K562 (cell line): ENCODE measurements at regions not wholly inside any gene's neighbourhood (a gene's known extent, or its start where the extent isn't known, plus 50 kb on each side); places are given as distances from the start of the nearest gene placed in this dataset.

Experiments used
- ATAC-seq: fragments of 200-7000 bp; cut with Tn5 transposase; 3 replicates; pipeline ENCODE4 v1.9.1; 2020; ENCODE audit warnings: moderate library complexity
- BruUV-seq: library from RNA; stranded (reverse); fragments of 400-500 nt; replicated peaks from 2 replicates; lab custom pipeline; 2021; lab: Mats Ljungman, UMichigan
- CTCF ChIA-PET: fragments of 300-600 bp; formaldehyde crosslinking; extraction: SDS; loops from one replicate; lab custom pipeline; 2021; ENCODE audit warnings: low intra/inter-chr PET ratio; lab: Yijun Ruan, JAX
- POLR2A ChIA-PET: fragments of 300-600, 350-650 bp; sonication (Branson Sonifier 250); formaldehyde crosslinking; extraction: SDS; loops from one replicate; lab custom pipeline; 2021; ENCODE audit warnings: antibody characterized with exemption, inconsistent platforms; lab: Yijun Ruan, JAX
- DNase-seq, 4 experiments: peaks; one replicate each; pipeline versions ENCODE4 v3.0.0 to v3.0.0-alpha.2; 2011 to 2018; ENCODE audit warnings: low spot score in 3 of 4, mixed read lengths in 3 of 4; ENCODE audit errors: extremely low read depth in 1 of 4
- FAIRE-seq: peaks from 2 replicates; lab custom pipeline; 2011; peaks lifted over from hg19 to GRCh38; lab: Jason Lieb, UNC
- H2AFZ ChIP-seq: 2 replicates; pipeline ENCODE4 v1.6.0; 2011; ENCODE audit warnings: low read depth, low read length, control low read depth, inconsistent platforms
- H3K27ac ChIP-seq: fragments of 200-600 bp; 3 replicates; pipeline ENCODE4 v1.8.0; 2011; ENCODE audit warnings: low read depth, mild to moderate bottlenecking, control low read depth, inconsistent platforms, low read length, moderate library complexity, mixed read lengths; ENCODE audit errors: extremely low read depth
- H3K27me3 ChIP-seq, 2 experiments: fragments of 300-600 bp in 1 of 2; 2 replicates in 1 of 2; 3 replicates in 1 of 2; pipeline versions ENCODE4 v1.6.0 to v1.8.0; 2011; ENCODE audit warnings: inconsistent platforms in 2 of 2, low read length in 2 of 2, mild to moderate bottlenecking in 1 of 2, mixed read lengths in 1 of 2, moderate library complexity in 1 of 2; ENCODE audit not compliant: control insufficient read depth in 2 of 2, insufficient read depth in 2 of 2
- H3K36me3 ChIP-seq: fragments of 300-600 bp; 3 replicates; pipeline ENCODE4 v1.8.0; 2011; ENCODE audit warnings: mild to moderate bottlenecking, low read length, inconsistent platforms; ENCODE audit not compliant: control insufficient read depth, insufficient read depth
- H3K4me1 ChIP-seq, 2 experiments: fragments of 200-600 bp in 1 of 2; replicated peaks in 1 of 2; 2 replicates in 1 of 2; 3 replicates in 1 of 2; pipeline versions ENCODE4 v1.5.1 to v1.8.0; 2011; ENCODE audit warnings: inconsistent platforms in 2 of 2, low read length in 2 of 2, mild to moderate bottlenecking in 1 of 2, mixed read lengths in 1 of 2, moderate library complexity in 1 of 2; ENCODE audit not compliant: control insufficient read depth in 2 of 2, insufficient read depth in 2 of 2
- H3K4me2 ChIP-seq: 2 replicates; pipeline ENCODE4 v1.6.1; 2011; ENCODE audit warnings: low read length, control low read depth, inconsistent platforms, mixed read lengths; ENCODE audit not compliant: insufficient read depth
- H3K4me3 ChIP-seq: fragments of 200-600 bp; sonication (generic), shearing (Covaris generic); 2 replicates; pipeline ENCODE4 v1.5.1; 2016; ENCODE audit warnings: control low read depth, inconsistent platforms
- H3K79me2 ChIP-seq: fragments of 200-600 bp; 3 replicates; pipeline ENCODE4 v1.8.0; 2011; ENCODE audit warnings: low read length, inconsistent platforms; ENCODE audit not compliant: control insufficient read depth, insufficient read depth
- H3K9ac ChIP-seq, 2 experiments: 2 replicates each; pipeline versions ENCODE4 v1.6.0 to v1.6.1; 2011; ENCODE audit warnings: low read depth in 2 of 2, low read length in 2 of 2, control low read depth in 1 of 2, inconsistent platforms in 1 of 2, mild to moderate bottlenecking in 1 of 2, mixed read lengths in 1 of 2; ENCODE audit not compliant: insufficient read depth in 1 of 2
- H3K9me1 ChIP-seq: one replicate; pipeline ENCODE4 v1.6.0; 2011; ENCODE audit warnings: inconsistent platforms, mild to moderate bottlenecking, low read length, moderate library complexity; ENCODE audit not compliant: control insufficient read depth, insufficient read depth
- H3K9me3 ChIP-seq: replicated peaks from 2 replicates; pipeline ENCODE4 v1.5.1; 2011; ENCODE audit warnings: low read depth, low read length, inconsistent platforms; ENCODE audit not compliant: control insufficient read depth, insufficient read depth
- H4K20me1 ChIP-seq: replicated peaks from 2 replicates; pipeline ENCODE4 v1.6.1; 2011; ENCODE audit warnings: low read length, inconsistent platforms, mixed read lengths; ENCODE audit not compliant: control insufficient read depth, insufficient read depth
- AFF4 ChIP-seq: sonication (generic); formaldehyde crosslinking; IDR thresholded peaks from 2 replicates; pipeline ENCODE4 v1.8.0; 2023; ENCODE audit warnings: mild to moderate bottlenecking, missing genetic modification reagents
- HSF4 ChIP-seq: fragments of 250-450 bp; sonication (Bioruptor Pico); IDR thresholded peaks from 2 replicates; pipeline ENCODE4 v2.1.2; 2022; ENCODE audit warnings: mild to moderate bottlenecking, moderate library complexity, borderline replicate concordance
- MITF ChIP-seq: IDR thresholded peaks from 2 replicates; pipeline ENCODE4 v1.6.1; 2014; ENCODE audit warnings: antibody characterized with exemption
- POLR2B ChIP-seq: fragments of 450-650 bp; IDR thresholded peaks from 2 replicates; pipeline ENCODE4 v1.6.1; 2018; ENCODE audit warnings: low read depth; ENCODE audit not compliant: partially characterized antibody
- RFX7 ChIP-seq: fragments of 250-450 bp; sonication (Bioruptor Pico); IDR thresholded peaks from 2 replicates; pipeline ENCODE4 v1.5.1; 2021; ENCODE audit warnings: mild to moderate bottlenecking
- SETDB1 ChIP-seq: IDR thresholded peaks from one replicate; pipeline ENCODE4 v1.6.1; 2012; ENCODE audit warnings: low read length, control low read depth, inconsistent platforms
- USF1 ChIP-seq: sonication (generic); formaldehyde crosslinking; IDR thresholded peaks from 2 replicates; pipeline ENCODE4 v1.9.0; 2022; ENCODE audit warnings: mild to moderate bottlenecking, missing genetic modification reagents
- WHSC1 ChIP-seq: IDR thresholded peaks from one replicate; pipeline ENCODE4 v1.6.1; 2012; ENCODE audit warnings: low read length, control low read depth, inconsistent platforms
- XRCC4 ChIP-seq: IDR thresholded peaks from one replicate; pipeline ENCODE4 v1.6.1; 2011; ENCODE audit not compliant: insufficient read depth, insufficient read length; ENCODE audit errors: extremely low read depth
- ZBTB11 ChIP-seq, 3 experiments: fragments of 200-800 bp in 1 of 3; fragments of 250-450 bp in 1 of 3; fragments of 450-650 bp in 1 of 3; sonication (Bioruptor Pico) in 1 of 3; sonication (Bioruptor generic) in 1 of 3; formaldehyde crosslinking in 1 of 3; IDR thresholded peaks; 2 replicates each; pipeline versions ENCODE4 v1.6.1 to v1.8.0; 2016 to 2022; ENCODE audit warnings: mild to moderate bottlenecking in 2 of 3, missing genetic modification characterization in 2 of 3, missing compliant biosample characterization in 1 of 3, moderate library complexity in 1 of 3
- ZNF780A ChIP-seq: fragments of 250-450 bp; sonication (Bioruptor Pico); IDR thresholded peaks from 2 replicates; pipeline ENCODE4 v1.5.0; 2021; ENCODE audit warnings: mild to moderate bottlenecking
- WGBS: fragments of 100-300 bp; shearing (Covaris generic); methylation state at CpG from one replicate; pipeline ENCODE4 v1.1.6; 2016; ENCODE audit warnings: low coverage, mixed read lengths; ENCODE audit not compliant: insufficient coverage; ENCODE audit errors: missing lambda C conversion rate; 5-methylcytosine and 5-hydroxymethylcytosine counted together
- in situ Hi-C: fragments of 300-500 bp; cut with MboI; formaldehyde crosslinking; loops from 4 replicates; pipeline ENCODE4 v1.15.0; 2018; ENCODE audit warnings: inconsistent platforms, mixed read lengths
- intact Hi-C: fragments of 100-400 bp; cut with micrococcal nuclease; formaldehyde crosslinking; loops from 2 replicates; pipeline ENCODE4 v1.14.2; 2022

- Histone ChIP-seq H3K9me3 (no peaks in the 10 kb centered on the region), H3K4me3 (no peak overlapping the region), H3K36me3 (no peaks in the 10 kb centered on the region), H3K4me2 (no peak overlapping the region), H3K27me3 (no peaks in the 10 kb centered on the region), H3K4me1 (no peaks in the 10 kb centered on the region), H3K27ac (no peak overlapping the region), H3K79me2 (no peaks in the 10 kb centered on the region), H3K9me1 (no peaks in the 10 kb centered on the region), H3K9ac (no peak overlapping the region), H2AFZ (no peak overlapping the region), H4K20me1 (no peaks in the 10 kb centered on the region)
- WGBS = 3% methylated on average over 5 of the region's 5 CpGs
- DNase-seq = no peak
- intact Hi-C loops = no loop called here
- FAIRE-seq = no peak
- ATAC-seq = no peak
- ChIA-PET POLR2A (no interaction called here), CTCF (no interaction called here)
- in situ Hi-C loops = no loop called here
- BruUV-seq = no TSS peak
- TF ChIP-seq ZNF780A (CRISPR knock-in tag) = no peak
- no peak for TF ChIP-seq POLR2B
- TF ChIP-seq XRCC4 = no peak
- TF ChIP-seq USF1 (CRISPR knock-in tag) = no peak
- TF ChIP-seq ZBTB11 (CRISPR knock-in tag; IDR thresholded peaks at IDR 0.05) = no peak
- TF ChIP-seq AFF4 (CRISPR knock-in tag) = no peak
- no peak for TF ChIP-seq SETDB1
- no peak for TF ChIP-seq MITF
- no peak for TF ChIP-seq RFX7 (CRISPR knock-in tag)
- no peak for TF ChIP-seq HSF4 (CRISPR knock-in tag)
- TF ChIP-seq WHSC1 = no peak
Observed at GRCh38 chr3:146682171-146682570, 77.0 kb upstream of the PLSCR5 start.
